ENCODE measurements at regions not wholly inside any gene's neighbourhood (a gene's known extent, or its start where the extent isn't known, plus 50 kb on each side); places are given as distances from the start of the nearest gene placed in this dataset.

- Mint-ChIP-seq H3K4me1 (no peaks in the 10 kb centered on the region), H3K9me3 (peaks cover 4 to 15% (median 9%) of the 10 kb centered on the region in 7 donors), H3K4me3 (no peak overlapping the region), H3K27me3 (no peaks in the 10 kb centered on the region), H3K36me3 (no peaks in the 10 kb centered on the region), H3K27ac (no peak overlapping the region)
- DNase-seq = no peak
- ATAC-seq (ENCODE audit: low read depth in 2 of 2) = no peak
These were observed 320.1 kb downstream of the PYDC2 start for GRCh38 chr3:191781044-191781443.

- H3K27ac Mint-ChIP-seq = no peak overlapping the region
- H3K9me3 Mint-ChIP-seq = peaks cover 3 to 11% (median 4%) of the 10 kb centered on the region in 7 donors
- ATAC-seq (ENCODE audit: low read depth in 2 of 2) (no peak), DNase-seq (no peak)
- no peaks in the 10 kb centered on the region for H3K4me1 Mint-ChIP-seq
- no peak overlapping the region for H3K4me3 Mint-ChIP-seq
- H3K36me3 Mint-ChIP-seq = no peaks in the 10 kb centered on the region
- H3K27me3 Mint-ChIP-seq = no peaks in the 10 kb centered on the region
These were observed 322.1 kb downstream of the PYDC2 start for GRCh38 chr3:191783024-191783423.

- ATAC-seq (ENCODE audit: low read depth in 2 of 2) (no peak), DNase-seq (no peak)
- Mint-ChIP-seq H3K9me3 (peaks cover 0 to 30% (median 9%) of the 10 kb centered on the region in 7 donors), H3K27ac (no peak overlapping the region), H3K4me1 (no peaks in the 10 kb centered on the region), H3K27me3 (no peaks in the 10 kb centered on the region), H3K4me3 (no peak overlapping the region), H3K36me3 (no peaks in the 10 kb centered on the region)
These were observed 330.0 kb downstream of the PYDC2 start for GRCh38 chr3:191790934-191791333.

- no peak for ATAC-seq (ENCODE audit: low read depth in 2 of 2)
- Mint-ChIP-seq H3K27me3 (no peaks in the 10 kb centered on the region), H3K36me3 (no peaks in the 10 kb centered on the region), H3K27ac (no peak overlapping the region), H3K9me3 (peaks cover 0 to 30% (median 9%) of the 10 kb centered on the region in 7 donors), H3K4me3 (no peak overlapping the region), H3K4me1 (no peaks in the 10 kb centered on the region)
- DNase-seq = no peak
These were observed 331.6 kb downstream of the PYDC2 start for GRCh38 chr3:191792580-191792979.

- no peaks in the 10 kb centered on the region for H3K4me1 Mint-ChIP-seq
- no peaks in the 10 kb centered on the region for H3K36me3 Mint-ChIP-seq
- DNase-seq = no peak
- H3K9me3 Mint-ChIP-seq = peaks cover 0 to 29% (median 9%) of the 10 kb centered on the region in 7 donors
- no peak overlapping the region for H3K4me3 Mint-ChIP-seq
- ATAC-seq (ENCODE audit: low read depth in 2 of 2) = no peak
- no peaks in the 10 kb centered on the region for H3K27me3 Mint-ChIP-seq
- no peak overlapping the region for H3K27ac Mint-ChIP-seq
These were observed 334.2 kb downstream of the PYDC2 start for GRCh38 chr3:191795196-191795595.

- ATAC-seq (ENCODE audit: low read depth in 2 of 2) = no peak
- no peak overlapping the region for H3K4me3 Mint-ChIP-seq
- no peak for DNase-seq
- no peak overlapping the region for H3K27ac Mint-ChIP-seq
- H3K4me1 Mint-ChIP-seq = no peaks in the 10 kb centered on the region
- H3K27me3 Mint-ChIP-seq = no peaks in the 10 kb centered on the region
- peaks cover 0 to 23% (median 8%) of the 10 kb centered on the region in 7 donors for H3K9me3 Mint-ChIP-seq
- H3K36me3 Mint-ChIP-seq = no peaks in the 10 kb centered on the region
These were observed 336.3 kb downstream of the PYDC2 start for GRCh38 chr3:191797271-191797670.

- DNase-seq (no peak), ATAC-seq (ENCODE audit: low read depth in 2 of 2) (no peak)
- H3K4me3 Mint-ChIP-seq = no peak overlapping the region
- peaks cover 5 to 39% (median 15%) of the 10 kb centered on the region in 7 donors for H3K9me3 Mint-ChIP-seq
- no peaks in the 10 kb centered on the region for H3K4me1 Mint-ChIP-seq
- no peak overlapping the region for H3K27ac Mint-ChIP-seq
- no peaks in the 10 kb centered on the region for H3K36me3 Mint-ChIP-seq
- H3K27me3 Mint-ChIP-seq = no peaks in the 10 kb centered on the region
These were observed 341.7 kb downstream of the PYDC2 start for GRCh38 chr3:191802671-191803070.

- Mint-ChIP-seq H3K9me3 (peaks cover 10 to 34% (median 16%) of the 10 kb centered on the region in 7 donors), H3K27ac (peak overlapping the region in 1 of 6 donors; percentile 42), H3K27me3 (no peaks in the 10 kb centered on the region), H3K4me3 (no peak overlapping the region), H3K36me3 (no peaks in the 10 kb centered on the region), H3K4me1 (no peaks in the 10 kb centered on the region)
- no peak for ATAC-seq (ENCODE audit: low read depth in 2 of 2)
- DNase-seq = no peak
These were observed 344.0 kb downstream of the PYDC2 start for GRCh38 chr3:191804935-191805334.

- no peaks in the 10 kb centered on the region for H3K4me1 Mint-ChIP-seq
- peaks cover 7 to 22% (median 12%) of the 10 kb centered on the region in 7 donors for H3K9me3 Mint-ChIP-seq
- no peak overlapping the region for H3K27ac Mint-ChIP-seq
- no peak overlapping the region for H3K4me3 Mint-ChIP-seq
- no peaks in the 10 kb centered on the region for H3K36me3 Mint-ChIP-seq
- DNase-seq = no peak
- no peaks in the 10 kb centered on the region for H3K27me3 Mint-ChIP-seq
- ATAC-seq (ENCODE audit: low read depth in 2 of 2) = no peak
These were observed 347.1 kb downstream of the PYDC2 start for GRCh38 chr3:191808073-191808472.

- peaks cover 5 to 17% (median 9%) of the 10 kb centered on the region in 7 donors for H3K9me3 Mint-ChIP-seq
- no peak overlapping the region for H3K27ac Mint-ChIP-seq
These were observed 348.5 kb downstream of the PYDC2 start for GRCh38 chr3:191809326-191809949.

GRCh38 chr3:191813245-191813644 lies 352.3 kb downstream of the PYDC2 start:
- Mint-ChIP-seq H3K9me3 (peaks cover 2 to 20% (median 7%) of the 10 kb centered on the region in 7 donors), H3K4me3 (no peak overlapping the region), H3K27me3 (no peaks in the 10 kb centered on the region), H3K27ac (no peak overlapping the region), H3K4me1 (no peaks in the 10 kb centered on the region), H3K36me3 (no peaks in the 10 kb centered on the region)
- DNase-seq = no peak
- ATAC-seq (ENCODE audit: low read depth in 2 of 2) = no peak

More at GRCh38 chr3:191809326-191809949, 348.5 kb downstream of the PYDC2 start:
- ATAC-seq (ENCODE audit: low read depth in 2 of 2) (no peak), DNase-seq (no peak)
- Mint-ChIP-seq H3K4me1 (no peaks in the 10 kb centered on the region), H3K27me3 (no peaks in the 10 kb centered on the region), H3K36me3 (no peaks in the 10 kb centered on the region), H3K4me3 (no peak overlapping the region)

GRCh38 chr3:191848818-191849217 lies 387.9 kb downstream of the PYDC2 start:
- peaks cover 0 to 4% (median 0%) of the 10 kb centered on the region in 7 donors for H3K9me3 Mint-ChIP-seq
- no peaks in the 10 kb centered on the region for H3K27me3 Mint-ChIP-seq
- H3K4me1 Mint-ChIP-seq = no peaks in the 10 kb centered on the region
- ATAC-seq (ENCODE audit: low read depth in 2 of 2) = no peak
- no peak overlapping the region for H3K4me3 Mint-ChIP-seq
- no peaks in the 10 kb centered on the region for H3K36me3 Mint-ChIP-seq
- DNase-seq = no peak
- H3K27ac Mint-ChIP-seq = no peak overlapping the region

- peaks cover 0 to 13% (median 2%) of the 10 kb centered on the region in 7 donors for H3K9me3 Mint-ChIP-seq
- no peak for ATAC-seq (ENCODE audit: low read depth in 2 of 2)
- H3K36me3 Mint-ChIP-seq = no peaks in the 10 kb centered on the region
- no peak overlapping the region for H3K4me3 Mint-ChIP-seq
- H3K27ac Mint-ChIP-seq = no peak overlapping the region
- no peak for DNase-seq
- H3K4me1 Mint-ChIP-seq = no peaks in the 10 kb centered on the region
- no peaks in the 10 kb centered on the region for H3K27me3 Mint-ChIP-seq
These were observed 398.6 kb downstream of the PYDC2 start for GRCh38 chr3:191859531-191859930.

GRCh38 chr3:191869738-191870415 lies 408.9 kb downstream of the PYDC2 start:
- Mint-ChIP-seq H3K36me3 (no peaks in the 10 kb centered on the region), H3K27ac (no peak overlapping the region), H3K4me3 (no peak overlapping the region), H3K4me1 (no peaks in the 10 kb centered on the region), H3K27me3 (no peaks in the 10 kb centered on the region), H3K9me3 (peaks cover 0 to 1% (median 0%) of the 10 kb centered on the region in 7 donors)
- no peak for ATAC-seq (ENCODE audit: low read depth in 2 of 2)
- DNase-seq = no peak
